Activated T-cell treated with anti-CD3 and anti-CD28 coated beads, Interleukin-2, amount 50 U/mL, for 72 hours (primary cell): ENCODE measurements at regions not wholly inside any gene's neighbourhood (a gene's known extent, or its start where the extent isn't known, plus 50 kb on each side); places are given as distances from the start of the nearest gene placed in this dataset.
"Not testable (repeated sequence)": the region's sequence is repeated elsewhere in the genome, so short reads cannot be mapped to it uniquely, and the experiment has no call there.

Experiments used
- ATAC-seq, 2 donors: fragments of 150-1000 bp; cut with Tn5 transposase; replicated peaks in 1 of 2; 2 replicates each; pipeline ENCODE4 v1.10.0; 2021; ENCODE audit warnings: moderate library complexity in 2 of 2, mild to moderate bottlenecking in 1 of 2
- DNase-seq, 2 donors: peaks; one replicate each; pipeline ENCODE4 v3.0.0; 2021 to 2022; ENCODE audit warnings: mixed read lengths in 1 of 2
- H3K27ac Mint-ChIP-seq: one replicate; pipeline ENCODE4 v1.8.0; 2022; ENCODE audit warnings: mild to moderate bottlenecking, moderate library complexity, mixed read lengths
- H3K27me3 Mint-ChIP-seq: one replicate; pipeline ENCODE4 v1.8.0; 2022; ENCODE audit warnings: low read depth, mixed read lengths
- H3K36me3 Mint-ChIP-seq, 2 donors: one replicate each; pipeline ENCODE4 v1.8.0; 2022; ENCODE audit warnings: mixed read lengths in 2 of 2, mild to moderate bottlenecking in 1 of 2; ENCODE audit not compliant: insufficient read depth in 2 of 2
- H3K4me1 Mint-ChIP-seq: one replicate; pipeline ENCODE4 v1.8.0; 2022; ENCODE audit warnings: low read depth, mixed read lengths
- H3K4me3 Mint-ChIP-seq, 2 donors: one replicate each; pipeline ENCODE4 v1.8.0; 2022; ENCODE audit warnings: mild to moderate bottlenecking in 2 of 2, mixed read lengths in 2 of 2, moderate library complexity in 2 of 2
- H3K9me3 Mint-ChIP-seq, 2 donors: one replicate each; pipeline ENCODE4 v1.8.0; 2022; ENCODE audit warnings: mixed read lengths in 2 of 2

DNA sequence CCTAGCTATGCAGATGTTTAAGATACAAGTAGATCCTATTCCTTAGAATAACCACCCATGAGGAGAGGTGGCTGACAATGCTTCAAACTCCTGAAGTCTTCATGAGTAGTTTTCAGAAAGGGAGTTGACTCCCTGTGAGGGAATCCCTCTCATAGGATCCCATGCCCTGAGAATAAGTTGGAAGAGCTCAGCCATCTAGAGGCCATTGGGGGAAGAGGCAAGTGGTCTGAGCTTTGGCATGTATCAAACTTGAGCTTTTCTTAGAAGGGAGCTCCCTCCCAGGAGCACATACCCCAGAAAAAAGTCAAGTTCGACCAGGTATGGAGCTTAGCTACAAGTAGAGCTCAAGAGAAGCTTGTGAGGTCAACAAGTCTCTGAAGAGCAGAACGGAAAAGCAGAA is 165.7 kb upstream of the RBM19 start:
- Mint-ChIP-seq H3K27ac (no peak overlapping the region), H3K27me3 (no peaks in the 10 kb centered on the region), H3K4me1 (no peaks in the 10 kb centered on the region), H3K9me3 (peaks cover 1 to 2% of the 10 kb centered on the region in 2 donors), H3K36me3 (no peaks in the 10 kb centered on the region), H3K4me3 (no peak overlapping the region)
- no peak for DNase-seq
- ATAC-seq: no peak

DNA sequence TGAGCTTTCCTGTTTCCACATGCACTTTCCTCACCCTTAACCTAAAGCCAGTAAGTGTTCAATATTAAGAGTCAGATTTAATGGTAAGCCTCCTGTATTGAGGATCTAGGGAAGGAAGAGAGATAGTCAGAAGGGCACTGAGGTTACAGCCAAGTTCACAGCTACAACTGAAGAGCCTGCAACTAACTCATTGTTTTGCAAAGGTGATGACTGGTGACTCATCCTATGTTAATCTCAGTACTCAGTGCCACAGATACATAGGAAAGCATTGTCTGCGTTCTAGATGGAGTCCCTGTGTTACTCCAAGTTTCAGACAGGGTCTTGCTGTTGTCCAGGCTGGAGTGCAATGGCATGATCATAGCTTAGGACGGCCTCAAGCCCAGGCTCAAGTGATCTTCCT is 157.0 kb upstream of the RBM19 start:
- DNase-seq (no peak), ATAC-seq (no peak)
- H3K27ac Mint-ChIP-seq: no peak overlapping the region
- no peaks in the 10 kb centered on the region for H3K9me3 Mint-ChIP-seq
- H3K4me3 Mint-ChIP-seq: no peak overlapping the region
- no peaks in the 10 kb centered on the region for H3K27me3 Mint-ChIP-seq
- no peaks in the 10 kb centered on the region for H3K4me1 Mint-ChIP-seq
- H3K36me3 Mint-ChIP-seq: no peaks in the 10 kb centered on the region

DNA sequence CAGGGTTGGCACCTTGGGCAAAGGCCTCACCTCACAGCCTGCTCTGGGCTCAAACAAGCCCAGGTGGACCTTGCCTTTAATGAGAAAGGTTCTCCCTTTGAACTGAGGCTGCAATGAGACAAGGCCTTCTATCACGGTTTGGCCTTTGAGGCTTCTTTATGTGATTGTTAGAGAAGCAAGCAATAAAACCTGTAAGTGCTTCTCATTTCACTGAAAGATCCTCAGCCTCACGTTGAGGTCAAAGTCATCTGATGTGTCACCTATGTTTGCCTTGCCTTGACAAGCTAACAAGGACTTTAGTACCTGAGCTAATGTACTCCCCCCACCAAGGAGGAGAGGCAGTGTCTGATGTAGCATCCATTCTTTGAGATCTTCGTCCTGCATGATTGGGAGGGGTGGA is 155.9 kb upstream of the RBM19 start:
- no peaks in the 10 kb centered on the region for H3K9me3 Mint-ChIP-seq
- no peak overlapping the region for H3K4me3 Mint-ChIP-seq
- no peaks in the 10 kb centered on the region for H3K27me3 Mint-ChIP-seq
- no peaks in the 10 kb centered on the region for H3K4me1 Mint-ChIP-seq
- no peak overlapping the region for H3K27ac Mint-ChIP-seq
- DNase-seq (no peak), ATAC-seq (no peak)
- no peaks in the 10 kb centered on the region for H3K36me3 Mint-ChIP-seq

DNA sequence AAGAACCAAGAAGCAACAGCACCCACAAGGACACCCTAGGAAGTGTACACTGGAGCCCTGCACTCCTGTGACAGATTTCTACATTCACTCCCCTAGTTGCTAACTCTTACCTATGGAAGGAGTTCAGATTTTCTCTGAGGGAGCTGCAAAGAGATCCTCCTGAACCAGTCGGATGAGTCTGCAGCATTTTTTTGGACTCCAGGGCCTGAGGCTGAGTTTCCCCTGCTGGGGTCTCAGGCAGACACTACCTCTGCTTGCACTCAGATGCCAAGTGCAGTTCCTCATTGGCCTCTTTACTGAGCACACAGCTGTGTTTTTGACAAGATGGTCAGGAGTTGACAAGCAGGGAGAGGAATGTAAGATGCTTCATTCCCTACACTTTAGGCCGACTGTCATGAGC is 153.2 kb upstream of the RBM19 start:
- no peak for DNase-seq
- no peaks in the 10 kb centered on the region for H3K36me3 Mint-ChIP-seq
- H3K4me3 Mint-ChIP-seq: no peak overlapping the region
- no peak overlapping the region for H3K27ac Mint-ChIP-seq
- no peaks in the 10 kb centered on the region for H3K27me3 Mint-ChIP-seq
- H3K9me3 Mint-ChIP-seq: peaks cover 0 to 5% of the 10 kb centered on the region in 2 donors
- ATAC-seq: no peak
- H3K4me1 Mint-ChIP-seq: no peaks in the 10 kb centered on the region

DNA sequence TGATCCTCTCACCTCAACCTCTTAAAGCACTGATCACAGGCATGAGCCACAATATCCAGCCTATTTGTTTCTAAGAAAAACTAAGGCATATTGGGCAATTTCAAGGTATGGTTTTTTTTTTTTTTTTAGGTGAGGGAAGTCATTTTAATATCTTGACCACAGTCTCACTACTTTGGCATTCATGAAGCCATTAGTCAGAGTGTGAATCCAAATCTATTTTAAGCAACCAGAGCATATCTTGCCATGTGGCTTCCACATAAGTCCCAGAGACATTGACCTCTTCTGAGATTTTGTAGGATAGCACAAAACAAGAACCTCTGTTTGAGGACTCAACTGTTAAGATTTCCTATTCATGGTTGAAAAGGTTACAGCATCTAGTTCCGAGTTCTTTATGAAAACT is 130.3 kb upstream of the RBM19 start:
- DNase-seq (no peak), ATAC-seq (no peak)
- H3K36me3 Mint-ChIP-seq: no peaks in the 10 kb centered on the region
- H3K4me3 Mint-ChIP-seq: no peak overlapping the region
- H3K27ac Mint-ChIP-seq: no peak overlapping the region
- no peaks in the 10 kb centered on the region for H3K9me3 Mint-ChIP-seq
- no peaks in the 10 kb centered on the region for H3K27me3 Mint-ChIP-seq
- H3K4me1 Mint-ChIP-seq: no peaks in the 10 kb centered on the region

DNA sequence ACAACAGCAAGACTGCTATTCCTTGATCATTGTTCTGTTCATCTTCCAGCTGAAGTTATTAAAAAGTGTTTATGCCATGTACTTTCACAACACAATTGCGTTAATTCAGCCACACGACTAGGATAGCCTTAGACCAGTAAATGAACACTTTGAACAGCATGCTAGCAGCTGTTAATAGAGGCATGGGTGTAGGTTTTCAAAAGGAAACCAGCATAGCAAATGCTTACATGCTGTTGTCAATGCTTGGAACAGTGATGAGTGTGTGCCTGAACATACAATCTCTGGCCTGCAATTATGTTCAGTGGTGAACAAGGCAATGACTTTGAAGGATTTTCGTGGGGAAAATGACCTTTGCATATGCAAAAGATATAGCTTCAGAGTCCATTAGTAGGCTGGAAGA is 127.4 kb upstream of the RBM19 start:
- DNase-seq (no peak), ATAC-seq (no peak)
- Mint-ChIP-seq H3K27ac (no peak overlapping the region), H3K27me3 (no peaks in the 10 kb centered on the region), H3K9me3 (no peaks in the 10 kb centered on the region), H3K4me3 (no peak overlapping the region), H3K4me1 (no peaks in the 10 kb centered on the region), H3K36me3 (no peaks in the 10 kb centered on the region)

DNA sequence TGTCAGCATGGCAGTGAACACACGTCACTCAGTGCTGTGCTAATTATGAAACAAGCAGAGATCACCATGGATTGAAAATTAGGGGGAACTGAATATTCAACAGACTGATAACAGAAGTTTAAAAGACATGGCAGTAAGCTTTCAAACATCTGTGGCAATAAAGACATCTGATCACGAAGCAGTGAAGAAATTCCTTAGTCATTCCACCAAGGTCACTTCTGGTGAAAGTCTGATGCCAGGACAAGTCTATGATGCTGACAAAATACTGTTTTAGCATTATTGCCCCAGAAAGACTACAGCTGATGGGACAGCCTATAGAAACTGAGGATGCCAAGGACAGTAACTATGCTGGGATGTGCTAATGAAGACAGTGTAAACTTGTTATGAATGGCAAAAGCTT is 126.9 kb upstream of the RBM19 start:
- Mint-ChIP-seq H3K4me3 (no peak overlapping the region), H3K4me1 (no peaks in the 10 kb centered on the region), H3K9me3 (no peaks in the 10 kb centered on the region), H3K27me3 (no peaks in the 10 kb centered on the region), H3K27ac (no peak overlapping the region), H3K36me3 (no peaks in the 10 kb centered on the region)
- ATAC-seq: no peak
- no peak for DNase-seq

DNA sequence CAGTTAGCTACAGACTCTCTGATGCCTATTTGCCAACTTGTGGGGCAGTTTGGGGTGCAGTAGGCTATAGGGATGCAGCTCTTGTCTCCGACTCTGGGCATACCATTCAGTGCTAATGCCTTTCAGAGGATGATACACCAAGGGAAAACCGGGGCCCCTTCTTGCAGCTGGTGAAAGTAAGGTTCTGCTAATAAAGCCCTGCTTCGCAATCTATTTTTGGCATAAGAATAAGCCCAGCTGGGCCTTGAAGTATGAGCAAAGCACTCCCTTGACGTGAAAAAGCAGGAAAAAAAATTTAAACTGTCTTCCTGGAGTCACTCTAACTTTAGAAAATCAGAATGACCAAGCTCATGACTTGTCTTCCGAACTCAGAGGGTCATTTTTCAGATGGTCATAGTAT is 124.1 kb upstream of the RBM19 start:
- Mint-ChIP-seq H3K27ac (no peak overlapping the region), H3K9me3 (no peaks in the 10 kb centered on the region), H3K36me3 (no peaks in the 10 kb centered on the region), H3K4me1 (no peaks in the 10 kb centered on the region), H3K27me3 (no peaks in the 10 kb centered on the region), H3K4me3 (no peak overlapping the region)
- DNase-seq (no peak), ATAC-seq (no peak)

DNA sequence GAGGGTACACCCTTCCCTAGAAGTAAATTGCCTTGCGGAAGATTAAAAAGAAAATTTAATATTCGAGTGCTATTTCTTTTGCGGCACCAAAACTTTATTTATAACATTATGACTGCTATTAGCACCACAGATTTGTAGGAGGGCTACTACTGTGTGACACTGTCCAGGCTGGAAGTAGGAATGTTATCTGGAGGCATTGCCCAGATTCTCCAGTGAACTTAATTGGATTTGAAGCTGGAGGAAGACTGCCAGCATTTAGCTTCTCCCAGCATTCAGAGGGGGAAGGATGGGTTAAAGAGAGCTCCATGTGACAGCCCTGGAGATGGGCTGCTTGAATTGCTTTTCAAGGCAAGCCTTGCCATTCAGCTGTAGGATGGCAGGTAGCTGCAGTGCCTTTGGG is 107.0 kb upstream of the RBM19 start:
- Mint-ChIP-seq H3K4me1 (no peaks in the 10 kb centered on the region), H3K9me3 (no peaks in the 10 kb centered on the region), H3K36me3 (no peaks in the 10 kb centered on the region), H3K27ac (no peak overlapping the region), H3K4me3 (no peak overlapping the region), H3K27me3 (no peaks in the 10 kb centered on the region)
- DNase-seq (no peak), ATAC-seq (no peak)

DNA sequence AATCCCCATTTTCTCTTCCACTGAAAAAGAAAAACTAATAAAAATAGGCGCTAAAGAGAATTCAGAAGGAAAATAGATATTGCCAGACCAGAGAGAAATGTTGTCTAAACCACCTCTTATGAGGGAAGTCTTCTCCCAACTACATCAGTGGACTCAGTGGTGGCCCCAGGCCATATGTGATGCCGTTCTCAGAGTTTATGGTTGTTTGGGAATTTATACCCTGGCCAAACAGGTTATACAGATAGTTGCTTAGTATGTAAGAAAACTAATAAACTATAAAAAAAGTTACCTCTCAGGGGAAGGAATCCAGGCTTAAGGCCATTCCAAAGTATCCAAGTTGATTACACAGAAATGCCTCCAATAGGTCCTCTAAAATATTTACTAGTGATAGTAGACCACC is 103.4 kb upstream of the RBM19 start:
- Mint-ChIP-seq H3K4me3 (no peak overlapping the region), H3K4me1 (no peaks in the 10 kb centered on the region), H3K27me3 (no peaks in the 10 kb centered on the region), H3K9me3 (peaks cover 0 to 2% of the 10 kb centered on the region in 2 donors), H3K27ac (no peak overlapping the region), H3K36me3 (peaks cover 0 to 3% of the 10 kb centered on the region in 2 donors)
- DNase-seq: no peak
- no peak for ATAC-seq

DNA sequence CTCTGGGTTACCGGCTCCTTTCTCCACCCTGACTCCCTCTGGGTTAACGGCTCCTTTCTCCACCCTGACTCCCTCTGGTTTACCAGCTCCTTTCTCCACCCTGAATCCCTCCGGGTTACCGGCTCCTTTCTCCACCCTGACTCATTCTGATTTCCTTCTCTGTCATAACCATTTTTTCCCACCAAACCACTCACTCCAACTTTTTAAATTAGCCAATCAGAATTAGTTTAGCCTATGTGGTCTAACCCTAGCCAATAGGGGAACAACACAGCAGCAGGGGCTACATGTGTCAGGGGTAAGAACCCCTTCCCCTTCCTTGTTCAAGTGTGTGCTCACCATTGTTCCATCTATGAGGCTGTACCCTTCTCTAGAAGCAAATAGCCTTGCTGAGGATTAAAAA is 98.4 kb upstream of the RBM19 start:
- DNase-seq (no peak), ATAC-seq (no peak)
- Mint-ChIP-seq H3K36me3 (peaks cover 0 to 4% of the 10 kb centered on the region in 2 donors), H3K27ac (no peak overlapping the region), H3K4me3 (no peak overlapping the region), H3K4me1 (no peaks in the 10 kb centered on the region), H3K27me3 (no peaks in the 10 kb centered on the region), H3K9me3 (peaks cover 0 to 2% of the 10 kb centered on the region in 2 donors)

DNA sequence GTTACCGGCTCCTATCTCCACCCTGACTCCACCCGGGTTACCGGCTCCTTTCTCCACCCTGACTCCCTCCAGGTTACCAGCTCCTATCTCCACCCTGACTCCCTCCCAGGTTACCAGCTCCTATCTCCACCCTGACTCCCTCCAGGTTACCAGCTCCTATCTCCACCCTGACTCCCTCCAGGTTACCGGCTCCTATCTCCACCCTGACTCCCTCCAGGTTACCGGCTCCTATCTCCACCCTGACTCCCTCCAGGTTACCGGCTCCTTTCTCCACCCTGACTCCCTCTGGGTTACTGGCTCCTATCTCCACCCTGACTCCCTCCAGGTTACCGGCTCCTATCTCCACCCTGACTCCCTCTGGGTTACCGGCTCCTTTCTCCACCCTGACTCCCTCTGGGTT is 97.9 kb upstream of the RBM19 start:
- not testable (repeated sequence) for H3K4me3 Mint-ChIP-seq, DNase-seq, H3K36me3 Mint-ChIP-seq, H3K27ac Mint-ChIP-seq, ATAC-seq, H3K4me1 Mint-ChIP-seq, H3K9me3 Mint-ChIP-seq, H3K27me3 Mint-ChIP-seq

DNA sequence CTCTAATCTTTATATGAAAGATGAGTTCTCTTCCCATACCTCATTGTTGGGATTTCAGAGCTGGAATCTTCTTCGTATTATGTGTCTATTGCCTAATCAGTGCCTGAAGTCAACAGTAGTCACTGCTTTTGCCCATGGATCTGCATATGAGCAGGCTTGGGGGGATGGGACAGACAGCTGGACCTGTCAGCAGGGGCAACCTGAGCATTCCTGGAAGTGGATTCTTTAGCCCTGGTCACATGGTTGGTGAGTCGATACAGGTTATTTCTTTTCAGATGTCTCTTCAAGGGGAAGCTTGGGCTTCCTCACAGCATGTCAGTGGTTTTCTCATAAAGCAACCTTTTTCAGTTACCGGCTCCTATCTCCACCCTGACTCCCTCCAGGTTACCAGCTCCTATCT is 97.3 kb upstream of the RBM19 start:
- Mint-ChIP-seq H3K27me3 (no peaks in the 10 kb centered on the region), H3K4me3 (no peak overlapping the region), H3K27ac (no peak overlapping the region), H3K36me3 (peaks cover 0 to 4% of the 10 kb centered on the region in 2 donors), H3K4me1 (no peaks in the 10 kb centered on the region), H3K9me3 (peaks cover 0 to 2% of the 10 kb centered on the region in 2 donors)
- DNase-seq: no peak
- no peak for ATAC-seq

DNA sequence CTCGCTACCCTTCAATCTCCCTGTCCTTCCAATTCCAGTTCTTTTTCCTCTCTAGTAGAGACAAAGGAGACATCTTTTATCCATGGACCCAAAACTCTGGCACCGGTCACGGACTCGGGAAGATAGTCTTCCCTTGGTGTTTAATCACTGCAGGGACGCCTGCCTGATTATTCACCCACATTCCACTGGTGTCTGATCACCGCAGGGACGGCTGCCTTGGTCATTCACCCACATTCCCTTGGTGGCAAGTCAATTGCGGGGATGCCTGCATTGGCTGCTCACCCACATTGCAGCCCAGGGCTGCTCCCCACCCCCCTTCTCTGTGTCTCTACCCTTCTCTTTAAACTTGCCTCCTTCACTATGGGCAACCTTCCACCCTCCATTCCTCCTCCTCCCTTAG is 90.2 kb upstream of the RBM19 start:
- H3K4me1 Mint-ChIP-seq, H3K27ac Mint-ChIP-seq, H3K36me3 Mint-ChIP-seq, H3K4me3 Mint-ChIP-seq, DNase-seq, ATAC-seq, H3K27me3 Mint-ChIP-seq, H3K9me3 Mint-ChIP-seq: not testable (repeated sequence)

DNA sequence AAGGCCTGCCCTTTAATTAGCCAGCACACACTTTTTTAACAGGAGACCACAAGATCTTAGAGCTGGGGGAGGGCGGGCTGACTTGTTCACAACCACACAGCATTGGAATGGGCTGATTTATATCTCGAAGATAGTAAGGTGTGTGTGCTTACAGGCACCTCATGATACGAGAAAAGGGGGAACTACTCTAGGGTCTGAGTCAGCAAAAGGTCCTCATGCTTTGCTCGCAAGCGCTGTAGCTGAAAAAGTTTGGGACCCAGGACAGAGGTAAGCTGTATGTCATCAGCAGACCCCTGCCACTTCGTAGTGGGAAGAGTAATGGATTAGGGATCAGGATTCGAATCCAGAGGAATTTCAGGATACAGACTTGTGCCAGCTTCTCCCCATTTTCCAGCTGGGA is 88.9 kb upstream of the RBM19 start:
- H3K27ac Mint-ChIP-seq: no peak overlapping the region
- DNase-seq: no peak
- H3K4me3 Mint-ChIP-seq: no peak overlapping the region
- no peaks in the 10 kb centered on the region for H3K9me3 Mint-ChIP-seq
- peaks cover 7% of the 10 kb centered on the region for H3K27me3 Mint-ChIP-seq
- no peaks in the 10 kb centered on the region for H3K4me1 Mint-ChIP-seq
- ATAC-seq: no peak
- H3K36me3 Mint-ChIP-seq: no peaks in the 10 kb centered on the region
